ENCODE measurements at regions not wholly inside any gene's neighbourhood (a gene's known extent, or its start where the extent isn't known, plus 50 kb on each side); places are given as distances from the start of the nearest gene placed in this dataset.

- TF ChIP-seq, protein P1, sequence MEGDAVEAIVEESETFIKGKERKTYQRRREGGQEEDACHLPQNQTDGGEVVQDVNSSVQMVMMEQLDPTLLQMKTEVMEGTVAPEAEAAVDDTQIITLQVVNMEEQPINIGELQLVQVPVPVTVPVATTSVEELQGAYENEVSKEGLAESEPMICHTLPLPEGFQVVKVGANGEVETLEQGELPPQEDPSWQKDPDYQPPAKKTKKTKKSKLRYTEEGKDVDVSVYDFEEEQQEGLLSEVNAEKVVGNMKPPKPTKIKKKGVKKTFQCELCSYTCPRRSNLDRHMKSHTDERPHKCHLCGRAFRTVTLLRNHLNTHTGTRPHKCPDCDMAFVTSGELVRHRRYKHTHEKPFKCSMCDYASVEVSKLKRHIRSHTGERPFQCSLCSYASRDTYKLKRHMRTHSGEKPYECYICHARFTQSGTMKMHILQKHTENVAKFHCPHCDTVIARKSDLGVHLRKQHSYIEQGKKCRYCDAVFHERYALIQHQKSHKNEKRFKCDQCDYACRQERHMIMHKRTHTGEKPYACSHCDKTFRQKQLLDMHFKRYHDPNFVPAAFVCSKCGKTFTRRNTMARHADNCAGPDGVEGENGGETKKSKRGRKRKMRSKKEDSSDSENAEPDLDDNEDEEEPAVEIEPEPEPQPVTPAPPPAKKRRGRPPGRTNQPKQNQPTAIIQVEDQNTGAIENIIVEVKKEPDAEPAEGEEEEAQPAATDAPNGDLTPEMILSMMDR (conservative IDR thresholded peaks at IDR 0.05): no peak
- Histone ChIP-seq H2BK12ac (ENCODE audit: insufficient read length, low read depth, low read length) (no peak overlapping the region), H3K9me3 (ENCODE audit: control insufficient read depth, low read depth, low read length) (no peaks in the 10 kb centered on the region), H4K5ac (ENCODE audit: insufficient read length, low read depth, low read length) (no peak overlapping the region), H2AFZ (ENCODE audit: low read length) (no peak overlapping the region), H3K18ac (ENCODE audit: insufficient read length, low read depth, low read length) (no peak overlapping the region), H3K27ac (ENCODE audit: insufficient read length, low read depth, low read length) (no peak overlapping the region), H3K14ac (ENCODE audit: insufficient read depth, low read length) (no peak overlapping the region), H2BK5ac (ENCODE audit: insufficient read length, low read length) (no peak overlapping the region), H3K56ac (ENCODE audit: insufficient read length, low read depth, low read length) (no peak overlapping the region), H3K79me1 (ENCODE audit: insufficient read depth, low read depth, low read length, poor library complexity, severe bottlenecking) (no peaks in the 10 kb centered on the region), H3K4me1 (ENCODE audit: insufficient read depth, low read length) (no peaks in the 10 kb centered on the region), H4K91ac (ENCODE audit: insufficient read length, low read depth, low read length) (no peak overlapping the region), H2BK20ac (ENCODE audit: low read depth, low read length, poor library complexity, severe bottlenecking) (no peak overlapping the region), H2BK15ac (ENCODE audit: low read depth, low read length) (no peak overlapping the region), H3K79me2 (ENCODE audit: insufficient read depth, low read length) (no peaks in the 10 kb centered on the region), H3K9ac (ENCODE audit: extremely low read depth, insufficient read length, low read length) (no peak overlapping the region), H3T11ph (ENCODE audit: low read length) (no peak overlapping the region), H3K23me2 (ENCODE audit: insufficient read length, low read depth, low read length, poor library complexity, severe bottlenecking) (no peaks in the 10 kb centered on the region), H2AK5ac (ENCODE audit: insufficient read length, low read length) (no peak overlapping the region), H4K8ac (replicated peaks; ENCODE audit: insufficient read length, low read depth, low read length) (no peak overlapping the region), H4K20me1 (ENCODE audit: control insufficient read depth, insufficient read depth, insufficient read length) (no peaks in the 10 kb centered on the region), H3K4me2 (ENCODE audit: insufficient read depth, insufficient read length, low read length) (no peak overlapping the region), H3K4ac (ENCODE audit: low read depth, low read length) (no peak overlapping the region), H2BK120ac (ENCODE audit: low read depth, low read length, poor library complexity, severe bottlenecking) (no peak overlapping the region), H3K23ac (ENCODE audit: insufficient read length, low read depth, low read length) (no peak overlapping the region), H3K27me3 (ENCODE audit: insufficient read depth, low read length) (no peaks in the 10 kb centered on the region)
- peak overlapping the region in 2 of 3 experiments; percentile 61 to 89; a peak in 2 of 7 replicates for H3K27ac Mint-ChIP-seq
- no peaks in the 10 kb centered on the region; the same call in 1 of the 2 replicates for H3K27me3 Mint-ChIP-seq (ENCODE audit: low read depth)
- no peaks in the 10 kb centered on the region for H3K9me3 Mint-ChIP-seq
- peaks cover 4 to 9% of the 10 kb centered on the region in 2 experiments; a peak in 2 of 4 replicates for H3K4me1 Mint-ChIP-seq
- WGBS (ENCODE audit: extremely low coverage, insufficient read length, low lambda C conversion rate): no CpG with 5 or more reads among the region's 12 CpGs
- no peak overlapping the region for H3K4me3 Mint-ChIP-seq
- H3K36me3 Mint-ChIP-seq (ENCODE audit: insufficient read depth in 1 of 3, low read depth in 3 of 3): no peaks in the 10 kb centered on the region
- DNase-seq: no peak
These were observed 101.1 kb downstream of the CDC7 start for GRCh38 chr1:91601554-91602376.

All from H9 (cell line).